B cell (primary cell): ENCODE measurements at regions not wholly inside any gene's neighbourhood (a gene's known extent, or its start where the extent isn't known, plus 50 kb on each side); places are given as distances from the start of the nearest gene placed in this dataset.

Experiments
- EZH2 ChIP-seq: IDR thresholded peaks from 2 replicates; pipeline ENCODE4 v1.6.1; 2012; ENCODE audit warnings: borderline replicate concordance, low read depth, mild to moderate bottlenecking, moderate library complexity, low read length; ENCODE audit not compliant: insufficient read depth, poor library complexity, severe bottlenecking
- TF ChIP-seq, protein P1 (sequence below): fragments of 200-600 bp; IDR thresholded peaks from one replicate; pipeline ENCODE4 v1.8.0; 2022; ENCODE audit warnings: antibody characterized with exemption, mild to moderate bottlenecking

DNA sequence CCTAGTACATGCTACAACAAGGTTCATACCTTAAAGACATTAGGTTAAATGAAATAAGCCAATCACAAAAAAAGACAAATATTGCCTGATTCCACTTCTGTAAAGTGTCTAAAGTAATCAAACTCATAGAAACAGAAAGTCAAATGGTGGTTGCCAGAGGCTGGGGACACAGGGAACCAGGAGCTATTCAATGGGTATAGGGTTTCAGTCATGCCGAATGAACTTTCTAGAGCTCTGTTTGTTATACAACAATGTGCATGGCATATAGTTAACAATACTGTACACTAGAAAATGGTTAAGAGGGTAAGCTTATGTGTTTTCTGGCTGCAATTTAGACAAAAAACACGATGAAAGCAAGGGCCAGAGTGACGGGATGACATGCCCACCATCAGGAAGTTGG is 70.8 kb upstream of the EGFLAM start:
- TF ChIP-seq, protein P1, sequence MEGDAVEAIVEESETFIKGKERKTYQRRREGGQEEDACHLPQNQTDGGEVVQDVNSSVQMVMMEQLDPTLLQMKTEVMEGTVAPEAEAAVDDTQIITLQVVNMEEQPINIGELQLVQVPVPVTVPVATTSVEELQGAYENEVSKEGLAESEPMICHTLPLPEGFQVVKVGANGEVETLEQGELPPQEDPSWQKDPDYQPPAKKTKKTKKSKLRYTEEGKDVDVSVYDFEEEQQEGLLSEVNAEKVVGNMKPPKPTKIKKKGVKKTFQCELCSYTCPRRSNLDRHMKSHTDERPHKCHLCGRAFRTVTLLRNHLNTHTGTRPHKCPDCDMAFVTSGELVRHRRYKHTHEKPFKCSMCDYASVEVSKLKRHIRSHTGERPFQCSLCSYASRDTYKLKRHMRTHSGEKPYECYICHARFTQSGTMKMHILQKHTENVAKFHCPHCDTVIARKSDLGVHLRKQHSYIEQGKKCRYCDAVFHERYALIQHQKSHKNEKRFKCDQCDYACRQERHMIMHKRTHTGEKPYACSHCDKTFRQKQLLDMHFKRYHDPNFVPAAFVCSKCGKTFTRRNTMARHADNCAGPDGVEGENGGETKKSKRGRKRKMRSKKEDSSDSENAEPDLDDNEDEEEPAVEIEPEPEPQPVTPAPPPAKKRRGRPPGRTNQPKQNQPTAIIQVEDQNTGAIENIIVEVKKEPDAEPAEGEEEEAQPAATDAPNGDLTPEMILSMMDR: no peak
- TF ChIP-seq EZH2: no peak
